ENCODE measurements at regions not wholly inside any gene's neighbourhood (a gene's known extent, or its start where the extent isn't known, plus 50 kb on each side); places are given as distances from the start of the nearest gene placed in this dataset.

DNA sequence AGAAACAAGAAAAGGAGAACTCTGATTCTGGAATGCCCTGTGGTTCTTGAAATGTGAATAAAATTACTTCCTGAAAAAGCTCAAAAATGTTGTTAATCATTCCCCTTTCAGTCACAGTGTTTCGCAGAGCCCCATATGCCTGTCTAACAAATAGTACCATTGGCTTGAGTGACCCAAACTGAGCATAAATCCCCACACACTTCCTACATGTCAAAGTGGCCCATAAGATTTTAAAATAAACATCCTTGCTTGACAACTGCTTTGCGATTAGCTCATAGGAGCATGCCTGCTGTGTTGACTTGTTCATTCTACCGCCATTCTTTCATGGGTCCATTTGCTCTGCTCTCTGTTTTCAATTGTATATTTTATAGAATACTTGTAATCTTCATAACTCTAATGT, 377.8 kb upstream of the SMIM21 start:
- H3K27me3 ChIP-seq (ENCODE audit: insufficient read depth, low read length), result no peaks in the 10 kb centered on the region
- H3K4me1 ChIP-seq (ENCODE audit: insufficient read depth, low read length), result peaks cover 4% of the 10 kb centered on the region; the same call in 1 of the 2 replicates
- 97% methylated on average over 3 of the region's 3 CpGs for WGBS
- H3K27ac ChIP-seq (ENCODE audit: low read depth, low read length), result no peak overlapping the region
- no peaks in the 10 kb centered on the region for H3K9me3 ChIP-seq (ENCODE audit: insufficient read depth, low read depth, low read length)
- no peaks in the 10 kb centered on the region for H3K36me3 ChIP-seq (ENCODE audit: insufficient read depth, low read length)
- no peak overlapping the region for H3K4me3 ChIP-seq (ENCODE audit: low read length)
- H3K9ac ChIP-seq (ENCODE audit: low read depth, low read length), result no peak overlapping the region

DNA sequence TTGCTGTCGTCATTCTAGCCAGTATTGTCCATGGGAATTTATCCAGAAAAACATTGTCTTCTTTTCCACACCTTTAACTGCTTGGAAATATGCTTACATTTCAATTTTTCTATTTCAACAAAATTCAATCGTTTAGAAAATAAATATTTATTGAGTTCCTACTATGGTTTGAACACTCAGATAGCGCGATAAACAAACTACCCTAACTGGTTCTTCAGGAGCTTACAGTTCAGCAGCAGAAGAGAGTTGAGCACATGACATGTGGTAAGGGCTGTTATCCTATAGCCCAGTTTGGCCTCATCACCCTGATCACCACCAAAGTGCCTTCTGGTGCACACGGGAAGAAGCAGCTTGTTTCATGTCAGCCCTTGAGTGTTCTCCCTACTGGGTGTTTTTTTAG, 375.2 kb upstream of the SMIM21 start:
- WGBS, result 100% methylated on average over 5 of the region's 5 CpGs
- Histone ChIP-seq H3K9ac (ENCODE audit: low read depth, low read length) (no peak overlapping the region), H3K4me1 (ENCODE audit: insufficient read depth, low read length) (peaks cover 4% of the 10 kb centered on the region; the same call in 1 of the 2 replicates), H3K9me3 (ENCODE audit: insufficient read depth, low read depth, low read length) (no peaks in the 10 kb centered on the region), H3K36me3 (ENCODE audit: insufficient read depth, low read length) (no peaks in the 10 kb centered on the region), H3K27me3 (ENCODE audit: insufficient read depth, low read length) (no peaks in the 10 kb centered on the region), H3K4me3 (ENCODE audit: low read length) (no peak overlapping the region), H3K27ac (ENCODE audit: low read depth, low read length) (no peak overlapping the region)

DNA sequence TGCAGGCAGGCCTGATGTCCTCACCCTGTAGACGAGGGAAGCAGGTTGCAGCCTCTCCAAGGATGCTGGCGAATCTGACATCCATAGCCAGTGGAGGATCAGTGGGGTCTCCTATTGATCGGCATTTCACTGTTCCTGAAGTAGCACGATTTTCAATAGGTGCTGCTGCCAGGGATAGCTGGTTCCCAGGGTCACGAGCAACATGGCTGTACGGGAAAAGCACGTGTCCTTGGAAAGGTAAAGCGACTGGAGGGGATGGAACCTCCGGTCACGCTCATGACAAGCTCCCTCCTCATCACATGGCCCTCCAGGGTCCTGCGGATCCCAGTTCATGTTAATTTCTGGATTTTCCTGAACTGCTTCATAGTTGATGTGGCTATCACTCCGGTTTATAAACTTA, 373.7 kb upstream of the SMIM21 start:
- no peak overlapping the region for H3K4me3 ChIP-seq (ENCODE audit: low read length)
- H3K4me1 ChIP-seq (ENCODE audit: insufficient read depth, low read length), result peaks cover 4% of the 10 kb centered on the region; the same call in 1 of the 2 replicates
- no peak overlapping the region for H3K27ac ChIP-seq (ENCODE audit: low read depth, low read length)
- no peaks in the 10 kb centered on the region for H3K27me3 ChIP-seq (ENCODE audit: insufficient read depth, low read length)
- H3K9ac ChIP-seq (ENCODE audit: low read depth, low read length), result no peak overlapping the region
- no peaks in the 10 kb centered on the region for H3K9me3 ChIP-seq (ENCODE audit: insufficient read depth, low read depth, low read length)
- no peaks in the 10 kb centered on the region for H3K36me3 ChIP-seq (ENCODE audit: insufficient read depth, low read length)
- WGBS, result 95% methylated on average over 11 of the region's 12 CpGs

DNA sequence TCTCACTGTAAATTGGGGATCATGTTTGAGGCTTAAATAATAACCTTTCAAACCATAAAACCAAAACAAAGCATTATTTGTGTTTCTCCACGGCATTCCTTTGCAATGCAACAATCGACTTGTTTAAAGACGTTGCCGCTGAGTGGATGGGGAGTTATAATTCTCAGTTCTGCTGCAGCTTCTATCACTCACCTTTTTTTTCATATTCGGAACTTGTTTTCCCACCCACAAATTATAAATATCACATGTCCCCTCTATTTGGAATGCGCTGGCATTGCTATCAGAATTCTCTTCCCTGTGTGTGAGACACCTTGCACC, 372.8 kb upstream of the SMIM21 start:
- Histone ChIP-seq H3K4me3 (ENCODE audit: low read length) (no peak overlapping the region), H3K36me3 (ENCODE audit: insufficient read depth, low read length) (no peaks in the 10 kb centered on the region), H3K9ac (ENCODE audit: low read depth, low read length) (no peak overlapping the region), H3K9me3 (ENCODE audit: insufficient read depth, low read depth, low read length) (no peaks in the 10 kb centered on the region), H3K27me3 (ENCODE audit: insufficient read depth, low read length) (no peaks in the 10 kb centered on the region), H3K27ac (ENCODE audit: low read depth, low read length) (no peak overlapping the region), H3K4me1 (ENCODE audit: insufficient read depth, low read length) (peaks cover 4% of the 10 kb centered on the region; the same call in 1 of the 2 replicates)
- WGBS, result over 99% methylated on average over 6 of the region's 6 CpGs

DNA sequence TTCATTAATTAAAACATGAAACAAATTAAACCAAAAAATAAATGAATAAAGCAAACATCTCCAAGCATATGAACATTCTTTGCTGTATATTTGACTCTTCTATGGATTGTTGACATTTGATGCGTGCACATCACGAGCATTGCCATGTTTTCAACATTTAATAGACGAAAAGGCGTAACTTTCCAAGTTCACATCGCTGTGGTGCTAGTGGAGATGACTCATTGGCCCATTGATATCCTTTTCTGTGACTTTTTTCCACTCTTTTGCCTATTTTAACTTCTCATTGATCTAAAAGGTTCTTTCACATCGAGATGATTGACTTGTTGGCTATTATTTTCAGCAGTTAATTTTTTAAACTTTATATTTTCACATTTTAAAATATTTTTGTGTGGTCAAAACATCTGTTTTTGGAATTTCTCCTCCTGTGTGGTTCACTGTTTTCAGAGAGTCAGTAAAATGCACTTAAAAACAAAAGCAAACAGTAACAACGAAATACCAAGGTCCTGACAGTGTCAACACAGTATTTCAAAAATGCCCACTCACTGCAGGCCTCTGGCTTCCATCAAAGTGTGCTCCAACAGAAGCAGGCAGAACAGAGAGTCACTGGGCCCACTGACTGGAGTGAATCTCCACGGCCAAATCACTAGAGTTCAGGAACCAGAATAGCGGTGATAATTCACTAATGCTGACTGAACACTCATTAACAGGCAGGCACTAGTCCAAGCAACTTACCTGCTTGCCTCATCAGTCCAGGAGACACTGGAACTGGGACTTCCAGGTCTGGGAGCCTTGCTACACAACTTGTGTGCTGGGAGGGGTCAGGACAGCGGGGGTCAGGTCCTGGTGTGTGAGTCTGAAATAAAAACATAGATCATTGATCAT, 372.2 kb upstream of the SMIM21 start:
- no peak overlapping the region for H3K27ac ChIP-seq (ENCODE audit: low read depth, low read length)
- 91% methylated on average over 9 of the region's 10 CpGs for WGBS
- H3K9me3 ChIP-seq (ENCODE audit: insufficient read depth, low read depth, low read length), result no peaks in the 10 kb centered on the region
- no peak overlapping the region for H3K9ac ChIP-seq (ENCODE audit: low read depth, low read length)
- H3K27me3 ChIP-seq (ENCODE audit: insufficient read depth, low read length), result no peaks in the 10 kb centered on the region
- H3K36me3 ChIP-seq (ENCODE audit: insufficient read depth, low read length), result no peaks in the 10 kb centered on the region
- no peak overlapping the region for H3K4me3 ChIP-seq (ENCODE audit: low read length)
- H3K4me1 ChIP-seq (ENCODE audit: insufficient read depth, low read length), result peaks cover 4% of the 10 kb centered on the region; the same call in 1 of the 2 replicates

DNA sequence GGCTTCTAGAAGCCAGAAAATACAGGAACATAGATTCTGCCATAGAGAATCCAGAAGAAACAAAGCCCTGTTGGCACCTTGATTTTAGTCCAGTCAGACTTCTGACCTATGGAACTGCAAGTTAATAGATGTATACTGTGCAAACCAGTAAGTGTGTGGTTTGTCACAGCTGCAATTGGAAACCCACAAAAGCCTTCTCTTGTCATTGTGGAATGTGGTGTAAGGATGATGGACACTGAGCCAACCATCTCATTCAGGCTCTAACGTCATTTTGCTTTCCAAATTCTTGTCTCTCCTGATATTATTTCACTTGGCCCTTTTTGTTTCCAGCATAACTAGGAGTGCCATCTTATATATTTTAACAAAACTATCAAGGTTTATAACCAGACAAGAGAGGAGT, 369.5 kb upstream of the SMIM21 start:
- Histone ChIP-seq H3K9me3 (ENCODE audit: insufficient read depth, low read depth, low read length) (0 out of 2 replicates have a peak, but pooled peaks cover 8% of the 10 kb centered on the region), H3K4me3 (ENCODE audit: low read length) (no peak overlapping the region), H3K27me3 (ENCODE audit: insufficient read depth, low read length) (no peaks in the 10 kb centered on the region), H3K4me1 (ENCODE audit: insufficient read depth, low read length) (peaks cover 4% of the 10 kb centered on the region; the same call in 1 of the 2 replicates), H3K9ac (ENCODE audit: low read depth, low read length) (no peak overlapping the region), H3K27ac (ENCODE audit: low read depth, low read length) (no peak overlapping the region), H3K36me3 (ENCODE audit: insufficient read depth, low read length) (no peaks in the 10 kb centered on the region)
- 88% methylated on average over 1 of the region's 1 CpG for WGBS

DNA sequence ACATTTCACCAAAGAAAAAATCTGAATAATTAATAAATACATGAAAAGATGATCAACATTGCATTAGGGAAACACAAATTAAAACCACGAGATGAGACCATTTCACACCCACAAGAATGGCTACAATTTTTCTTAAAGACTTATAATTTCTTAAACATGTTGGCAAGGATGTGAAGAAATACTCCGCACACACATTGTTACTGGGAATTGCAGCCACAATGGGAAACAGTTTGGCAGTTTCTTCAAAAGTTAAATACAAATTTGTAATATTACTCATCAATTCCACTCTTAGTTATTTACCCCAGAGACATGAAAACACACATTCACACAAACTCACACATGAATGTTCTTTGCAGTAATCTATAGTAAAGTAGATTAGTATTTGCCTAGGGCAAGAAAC, 363.3 kb upstream of the SMIM21 start:
- Histone ChIP-seq H3K36me3 (ENCODE audit: insufficient read depth, low read length) (no peaks in the 10 kb centered on the region), H3K27me3 (ENCODE audit: insufficient read depth, low read length) (no peaks in the 10 kb centered on the region), H3K27ac (ENCODE audit: low read depth, low read length) (no peak overlapping the region), H3K4me1 (ENCODE audit: insufficient read depth, low read length) (no peaks in the 10 kb centered on the region), H3K9me3 (ENCODE audit: insufficient read depth, low read depth, low read length) (0 out of 2 replicates have a peak, but pooled peaks cover 8% of the 10 kb centered on the region), H3K9ac (ENCODE audit: low read depth, low read length) (no peak overlapping the region), H3K4me3 (ENCODE audit: low read length) (no peak overlapping the region)
- WGBS, result 94% methylated on average over 2 of the region's 2 CpGs

DNA sequence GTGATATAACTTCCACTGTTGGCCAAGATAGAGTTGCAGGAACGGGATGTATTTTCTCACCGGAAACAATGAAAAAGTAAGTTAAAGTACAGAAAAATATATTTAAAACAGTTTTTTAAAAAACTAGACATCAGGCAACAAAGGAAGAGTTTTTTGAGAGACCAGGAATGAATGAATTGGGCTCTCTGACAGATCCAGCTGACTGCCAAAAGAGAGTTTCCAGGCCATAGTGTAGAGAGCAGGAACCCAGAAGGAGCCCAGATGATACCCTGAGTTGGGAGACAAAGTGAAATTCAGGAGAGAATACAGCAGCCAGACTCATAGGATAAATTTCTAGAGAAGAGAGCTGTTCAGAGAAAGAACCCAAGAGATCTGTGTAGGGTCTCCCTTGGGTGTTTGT, 362.6 kb upstream of the SMIM21 start:
- Histone ChIP-seq H3K4me1 (ENCODE audit: insufficient read depth, low read length) (no peaks in the 10 kb centered on the region), H3K9ac (ENCODE audit: low read depth, low read length) (no peak overlapping the region), H3K4me3 (ENCODE audit: low read length) (no peak overlapping the region), H3K9me3 (ENCODE audit: insufficient read depth, low read depth, low read length) (0 out of 2 replicates have a peak, but pooled peaks cover 8% of the 10 kb centered on the region), H3K27ac (ENCODE audit: low read depth, low read length) (no peak overlapping the region), H3K36me3 (ENCODE audit: insufficient read depth, low read length) (no peaks in the 10 kb centered on the region), H3K27me3 (ENCODE audit: insufficient read depth, low read length) (no peaks in the 10 kb centered on the region)
- WGBS, result no CpG with 5 or more reads among the region's 2 CpGs

DNA sequence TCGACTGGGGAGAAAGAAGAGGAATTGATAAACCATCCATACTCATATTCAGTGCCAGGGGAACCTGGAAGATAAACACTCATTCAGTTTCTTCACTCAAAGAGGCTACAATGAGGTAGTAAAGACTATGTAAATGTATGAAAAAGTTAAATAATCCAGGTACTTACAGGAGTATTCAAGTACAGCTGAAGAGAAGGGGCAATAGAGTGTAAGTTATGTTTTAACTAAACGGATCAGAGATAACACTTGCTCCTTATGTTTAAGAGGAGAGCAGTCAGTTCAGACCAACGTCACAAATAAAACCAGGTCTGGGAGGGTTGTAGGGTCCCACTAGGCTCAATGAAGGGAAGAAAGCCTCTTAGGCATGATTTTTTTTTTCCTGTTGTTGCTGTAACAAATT, 358.3 kb upstream of the SMIM21 start:
- Histone ChIP-seq H3K4me1 (ENCODE audit: insufficient read depth, low read length) (peaks cover 6% of the 10 kb centered on the region; the same call in 1 of the 2 replicates), H3K4me3 (ENCODE audit: low read length) (no peak overlapping the region), H3K36me3 (ENCODE audit: insufficient read depth, low read length) (no peaks in the 10 kb centered on the region), H3K9me3 (ENCODE audit: insufficient read depth, low read depth, low read length) (no peaks in the 10 kb centered on the region), H3K27ac (ENCODE audit: low read depth, low read length) (no peak overlapping the region), H3K9ac (ENCODE audit: low read depth, low read length) (no peak overlapping the region), H3K27me3 (ENCODE audit: insufficient read depth, low read length) (no peaks in the 10 kb centered on the region)
- WGBS, result 93% methylated on average over 3 of the region's 3 CpGs

DNA sequence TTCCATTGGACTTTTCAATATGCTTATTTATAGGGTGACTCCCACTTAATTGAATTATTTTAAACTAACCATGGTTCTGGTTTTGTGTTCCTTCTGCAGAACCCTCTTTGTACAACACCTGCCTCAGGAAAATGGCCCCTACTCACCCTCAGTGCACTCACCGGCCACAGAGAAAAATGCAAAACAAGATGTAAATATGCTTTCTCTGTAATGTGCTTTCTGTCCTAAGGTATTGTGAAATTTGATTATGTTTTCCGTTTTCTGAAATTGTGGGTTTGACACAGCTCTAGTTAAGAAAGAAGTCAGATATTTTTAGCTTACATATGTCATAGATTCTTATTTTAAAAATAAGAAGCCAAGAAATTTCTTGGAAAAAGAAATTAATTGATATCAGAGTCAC, 357.7 kb upstream of the SMIM21 start:
- Histone ChIP-seq H3K9me3 (ENCODE audit: insufficient read depth, low read depth, low read length) (no peaks in the 10 kb centered on the region), H3K4me1 (ENCODE audit: insufficient read depth, low read length) (peaks cover 6% of the 10 kb centered on the region; the same call in 1 of the 2 replicates), H3K36me3 (ENCODE audit: insufficient read depth, low read length) (no peaks in the 10 kb centered on the region), H3K4me3 (ENCODE audit: low read length) (no peak overlapping the region), H3K9ac (ENCODE audit: low read depth, low read length) (no peak overlapping the region), H3K27me3 (ENCODE audit: insufficient read depth, low read length) (no peaks in the 10 kb centered on the region), H3K27ac (ENCODE audit: low read depth, low read length) (no peak overlapping the region)
- 100% methylated on average over 2 of the region's 2 CpGs for WGBS

DNA sequence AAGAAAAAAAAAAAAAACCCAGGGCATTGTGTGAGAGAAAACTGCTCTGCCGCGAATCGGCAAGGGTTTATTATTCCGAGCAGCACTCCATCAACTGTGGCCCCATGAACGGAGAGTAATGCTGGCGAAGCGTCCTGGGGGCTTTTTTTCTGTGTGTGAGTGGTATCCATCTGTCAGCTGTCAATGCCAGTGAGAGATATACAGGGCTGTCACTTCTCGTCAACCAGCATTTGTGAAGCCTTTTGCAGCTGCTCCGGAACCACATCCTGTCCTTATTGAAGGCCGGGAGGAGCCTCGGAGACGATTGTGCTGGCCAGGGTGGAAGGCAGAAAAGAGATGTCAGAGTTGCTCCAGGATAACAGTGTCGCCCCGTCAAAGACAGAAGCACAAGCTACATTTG, 356.9 kb upstream of the SMIM21 start:
- no peaks in the 10 kb centered on the region for H3K9me3 ChIP-seq (ENCODE audit: insufficient read depth, low read depth, low read length)
- no peak overlapping the region for H3K4me3 ChIP-seq (ENCODE audit: low read length)
- no peaks in the 10 kb centered on the region for H3K36me3 ChIP-seq (ENCODE audit: insufficient read depth, low read length)
- no peak overlapping the region for H3K27ac ChIP-seq (ENCODE audit: low read depth, low read length)
- peaks cover 6% of the 10 kb centered on the region; the same call in 1 of the 2 replicates for H3K4me1 ChIP-seq (ENCODE audit: insufficient read depth, low read length)
- WGBS, result 83% methylated on average over 12 of the region's 14 CpGs
- H3K9ac ChIP-seq (ENCODE audit: low read depth, low read length), result no peak overlapping the region
- H3K27me3 ChIP-seq (ENCODE audit: insufficient read depth, low read length), result no peaks in the 10 kb centered on the region
